ENCODE measurements at regions not wholly inside any gene's neighbourhood (a gene's known extent, or its start where the extent isn't known, plus 50 kb on each side); places are given as distances from the start of the nearest gene placed in this dataset.

DNA sequence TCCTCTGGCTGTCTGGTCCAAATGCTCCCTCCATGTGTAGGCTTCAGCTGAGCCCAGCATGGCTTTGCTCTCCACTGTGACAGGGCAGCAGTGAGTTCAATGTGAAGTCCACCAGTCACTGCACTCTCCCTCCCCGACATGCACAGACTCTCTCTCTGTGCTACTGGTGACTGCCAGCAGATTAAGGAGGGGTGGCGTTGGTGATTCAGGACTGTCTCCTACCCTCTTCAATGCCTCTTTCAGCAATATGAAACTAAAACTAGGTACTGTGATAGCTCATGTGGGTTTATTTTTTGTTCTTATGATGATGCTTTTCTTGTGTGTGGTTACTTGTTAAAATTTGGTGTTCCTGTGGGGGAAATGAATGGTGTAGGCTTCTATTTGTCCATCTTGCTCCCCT, 201.0 kb upstream of the RBMS1 start:
- H3K4me1 Mint-ChIP-seq (ENCODE audit: low read depth, unreplicated experiment), result peaks cover 2% of the 10 kb centered on the region
- Histone ChIP-seq H3K4me1 (ENCODE audit: insufficient read depth, low read length) (no peaks in the 10 kb centered on the region), H3K4me3 (ENCODE audit: insufficient read depth, low read depth, low read length) (no peak overlapping the region), H3K79me2 (ENCODE audit: insufficient read depth, low read length) (no peaks in the 10 kb centered on the region), H3K27me3 (ENCODE audit: insufficient read depth, low read length) (no peaks in the 10 kb centered on the region), H2AFZ (ENCODE audit: low read depth, low read length) (no peak overlapping the region), H4K20me1 (ENCODE audit: insufficient read depth, low read length) (no peaks in the 10 kb centered on the region), H3K4me2 (ENCODE audit: low read length) (no peak overlapping the region), H3K9me3 (ENCODE audit: insufficient read depth, low read depth, low read length) (no peaks in the 10 kb centered on the region), H3K9ac (ENCODE audit: low read length) (no peak overlapping the region), H3K36me3 (ENCODE audit: insufficient read depth, low read length) (no peaks in the 10 kb centered on the region), H3K27ac (ENCODE audit: low read depth, low read length) (no peak overlapping the region)
- no peaks in the 10 kb centered on the region for H3K36me3 Mint-ChIP-seq (ENCODE audit: low read depth, unreplicated experiment)
- no peak overlapping the region for H3K4me3 Mint-ChIP-seq (ENCODE audit: unreplicated experiment)
- no peak overlapping the region for H3K27ac Mint-ChIP-seq (ENCODE audit: unreplicated experiment)
- TF ChIP-seq CTCF (IDR thresholded peaks at IDR 0.05; ENCODE audit: insufficient read depth, low read depth, low read length), result no peak
- TF ChIP-seq EZH2 (IDR thresholded peaks at IDR 0.05; ENCODE audit: insufficient read depth, low read length), result no peak
- no peak for FAIRE-seq
- no peaks in the 10 kb centered on the region for H3K27me3 Mint-ChIP-seq (ENCODE audit: low read depth, unreplicated experiment)
- no peaks in the 10 kb centered on the region for H3K9me3 Mint-ChIP-seq (ENCODE audit: unreplicated experiment)
- DNase-seq (ENCODE audit: low read depth), result no peak

GRCh38 chr2:160695402-160696086, 201.9 kb upstream of the RBMS1 start:
- H3K4me3 Mint-ChIP-seq (ENCODE audit: unreplicated experiment), result no peak overlapping the region
- Histone ChIP-seq H3K4me3 (ENCODE audit: insufficient read depth, low read depth, low read length) (no peak overlapping the region), H3K79me2 (ENCODE audit: insufficient read depth, low read length) (no peaks in the 10 kb centered on the region)

More at GRCh38 chr2:160695402-160696086, 201.9 kb upstream of the RBMS1 start:
- H2AFZ ChIP-seq (ENCODE audit: low read depth, low read length), result no peak overlapping the region
- FAIRE-seq (no peak), DNase-seq (ENCODE audit: low read depth) (peak; percentile 51)
- no peaks in the 10 kb centered on the region for H4K20me1 ChIP-seq (ENCODE audit: insufficient read depth, low read length)
- no peaks in the 10 kb centered on the region for H3K4me1 ChIP-seq (ENCODE audit: insufficient read depth, low read length)
- no peaks in the 10 kb centered on the region for H3K36me3 Mint-ChIP-seq (ENCODE audit: low read depth, unreplicated experiment)
- TF ChIP-seq EZH2 (IDR thresholded peaks at IDR 0.05; ENCODE audit: insufficient read depth, low read length), result no peak
- no peak for TF ChIP-seq CTCF (IDR thresholded peaks at IDR 0.05; ENCODE audit: insufficient read depth, low read depth, low read length)
- H3K27ac ChIP-seq (ENCODE audit: low read depth, low read length), result no peak overlapping the region
- H3K9me3 Mint-ChIP-seq (ENCODE audit: unreplicated experiment), result no peaks in the 10 kb centered on the region
- no peaks in the 10 kb centered on the region for H3K27me3 ChIP-seq (ENCODE audit: insufficient read depth, low read length)
- H3K27ac Mint-ChIP-seq (ENCODE audit: unreplicated experiment), result no peak overlapping the region
- H3K4me1 Mint-ChIP-seq (ENCODE audit: low read depth, unreplicated experiment), result peaks cover 2% of the 10 kb centered on the region
- H3K4me2 ChIP-seq (ENCODE audit: low read length), result no peak overlapping the region
- no peaks in the 10 kb centered on the region for H3K27me3 Mint-ChIP-seq (ENCODE audit: low read depth, unreplicated experiment)
- no peaks in the 10 kb centered on the region for H3K36me3 ChIP-seq (ENCODE audit: insufficient read depth, low read length)
- H3K9me3 ChIP-seq (ENCODE audit: insufficient read depth, low read depth, low read length), result no peaks in the 10 kb centered on the region
- no peak overlapping the region for H3K9ac ChIP-seq (ENCODE audit: low read length)

Measured in astrocyte (in vitro differentiated cells and primary cell).